AG08396 (cell line): ENCODE measurements at regions not wholly inside any gene's neighbourhood (a gene's known extent, or its start where the extent isn't known, plus 50 kb on each side); places are given as distances from the start of the nearest gene placed in this dataset.

Experiments
- DNase-seq: peaks from one replicate; pipeline ENCODE4 v3.0.0; 2012; ENCODE audit warnings: low spot score, mixed read lengths

DNA sequence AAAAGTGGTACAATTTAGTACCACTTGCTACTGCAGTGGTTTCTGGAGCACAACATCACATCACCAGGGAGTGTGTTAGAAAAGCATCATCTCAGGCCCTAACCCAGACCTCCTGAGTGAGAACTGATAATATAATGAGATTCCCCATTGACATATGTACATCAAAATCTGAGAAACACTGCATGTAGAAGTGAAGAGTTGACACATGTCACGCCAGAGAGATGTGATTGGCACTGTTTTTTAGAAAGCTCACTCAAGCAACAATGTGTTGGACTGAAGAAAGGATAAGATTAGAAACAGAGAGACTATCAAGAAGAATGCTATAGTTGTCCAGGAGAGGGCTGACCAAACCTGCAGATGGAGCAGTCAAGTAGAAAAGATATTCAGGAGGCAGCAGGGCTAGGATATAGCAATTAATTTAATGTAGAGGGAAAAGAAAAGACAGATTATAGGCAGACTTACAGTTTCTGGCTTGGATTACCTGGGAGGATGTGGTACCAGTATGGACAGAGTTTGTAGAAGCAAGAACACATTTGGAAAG, 324.4 kb upstream of the ADAMTSL1 start:
- no peak for DNase-seq

DNA sequence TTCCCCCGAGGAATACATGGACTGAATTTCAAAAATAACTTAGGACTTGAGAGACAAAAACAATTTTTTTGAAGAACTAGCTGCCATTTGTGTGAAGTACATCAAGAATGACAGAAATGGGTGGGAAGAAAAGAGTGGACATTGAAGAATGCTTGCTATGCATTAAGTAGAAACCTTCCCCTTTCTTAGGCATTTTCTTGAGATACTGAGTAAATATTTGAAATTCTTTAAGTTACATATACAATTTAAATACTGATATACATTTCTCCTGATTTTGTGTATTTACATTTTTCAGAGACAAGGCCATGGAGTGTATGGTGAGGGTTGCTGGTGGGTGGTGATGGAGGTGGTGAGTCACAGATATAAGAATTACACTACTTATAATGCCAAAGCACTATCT, 319.3 kb upstream of the ADAMTSL1 start:
- DNase-seq: no peak

- no peak for DNase-seq
Observed at GRCh38 chr9:18159254-18159653, 314.7 kb upstream of the ADAMTSL1 start.

GRCh38 chr9:18163146-18163545, 310.8 kb upstream of the ADAMTSL1 start:
- DNase-seq: no peak

- DNase-seq: no peak
Observed at GRCh38 chr9:18167733-18168132, 306.2 kb upstream of the ADAMTSL1 start.

GRCh38 chr9:18173923-18174322, 300.0 kb upstream of the ADAMTSL1 start:
- no peak for DNase-seq

DNA sequence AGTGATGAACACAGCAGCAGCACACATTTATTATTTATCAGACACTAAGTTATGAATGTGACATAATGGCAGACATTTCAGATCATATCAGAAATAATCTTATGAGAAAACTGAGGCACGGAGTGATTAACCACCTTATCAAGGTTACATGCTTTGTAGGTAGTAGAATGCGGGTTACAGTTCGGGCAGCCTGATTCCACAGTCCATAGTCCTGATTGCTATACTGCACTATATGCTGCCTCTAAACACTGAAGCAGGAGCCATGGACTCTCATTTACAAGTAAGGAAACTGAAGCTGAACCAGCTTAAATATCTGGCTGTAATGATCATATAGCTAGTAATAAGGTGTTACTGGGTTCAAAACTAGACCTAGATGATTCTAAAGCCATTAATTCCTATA, 291.3 kb upstream of the ADAMTSL1 start:
- DNase-seq: no peak

GRCh38 chr9:18183974-18184373, 290.0 kb upstream of the ADAMTSL1 start:
- no peak for DNase-seq

DNA sequence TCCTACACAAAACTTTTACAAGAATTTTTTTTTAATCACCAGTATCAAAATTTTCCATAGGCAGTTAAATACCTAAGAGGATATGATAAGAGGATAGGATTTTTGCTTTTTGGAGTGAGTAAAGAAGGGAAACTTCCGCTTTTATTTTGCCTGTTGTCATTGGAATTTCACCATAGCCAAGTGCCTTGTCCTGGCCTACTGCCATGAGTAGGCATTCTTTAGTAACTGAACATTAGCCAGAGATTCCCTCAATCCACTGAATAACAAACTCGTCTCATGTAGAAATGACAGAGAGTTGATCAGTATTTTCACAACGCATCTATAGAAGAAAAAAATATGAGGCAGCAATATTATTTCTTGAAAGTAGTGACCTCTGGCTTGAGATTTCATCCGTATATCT, 289.6 kb upstream of the ADAMTSL1 start:
- DNase-seq: no peak

- DNase-seq: no peak
Observed at GRCh38 chr9:18185196-18185595, 288.8 kb upstream of the ADAMTSL1 start.

DNA sequence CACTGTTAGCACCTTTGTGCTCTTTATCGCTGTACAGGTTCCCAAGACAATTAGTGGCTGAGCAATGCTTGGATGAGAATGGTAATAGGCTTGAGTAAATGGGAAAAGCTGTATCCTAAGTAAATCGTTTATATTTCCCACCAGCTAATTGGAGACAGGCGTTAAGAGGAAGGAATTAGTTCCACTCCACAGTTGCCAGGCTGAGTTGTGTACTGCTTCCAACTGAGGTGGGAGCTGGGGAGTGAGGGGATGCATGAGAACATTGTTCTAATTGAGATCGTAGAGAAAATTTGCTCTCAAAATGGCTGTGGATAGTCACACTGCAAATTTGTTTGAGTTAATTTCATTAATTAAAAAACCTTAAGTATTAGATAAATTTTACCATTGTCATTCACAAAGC, 285.0 kb upstream of the ADAMTSL1 start:
- DNase-seq: no peak

DNA sequence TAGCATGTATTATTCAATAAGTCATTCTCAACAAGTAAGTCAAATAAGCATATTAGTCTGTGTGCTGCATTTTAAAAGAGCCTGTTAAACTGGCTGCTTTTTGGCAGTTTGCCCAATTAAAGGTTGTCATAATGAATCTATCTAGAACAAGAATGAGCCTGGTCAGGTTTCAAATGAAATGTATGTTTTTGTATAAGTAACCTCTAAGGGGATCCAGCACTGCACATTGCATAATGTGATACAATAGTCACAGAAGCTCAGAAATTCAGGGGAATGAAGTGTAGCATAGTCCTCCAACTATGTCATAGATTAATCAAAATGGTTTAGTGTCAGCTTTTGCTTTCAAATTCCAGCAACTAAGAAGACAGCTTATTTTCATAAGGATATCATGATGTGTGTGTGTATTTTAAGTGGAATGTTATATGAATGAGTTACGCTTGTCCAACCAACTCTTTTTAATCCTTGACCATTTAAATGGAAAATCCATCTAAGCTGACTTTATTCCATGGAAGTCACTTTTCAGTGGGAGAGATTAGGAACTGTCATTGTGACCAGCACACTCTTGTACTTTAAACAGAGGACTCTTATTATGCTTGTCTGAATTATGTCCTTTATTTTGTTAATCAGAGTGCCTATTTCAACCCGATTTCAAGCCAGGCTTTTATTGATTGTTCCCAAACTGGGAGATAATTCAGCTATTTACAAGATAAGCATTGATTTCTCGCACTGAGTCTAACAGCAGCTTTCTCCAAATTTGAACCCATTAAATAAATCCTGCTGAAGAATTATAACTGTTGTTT, 283.9 kb upstream of the ADAMTSL1 start:
- peak; percentile 4 for DNase-seq

DNA sequence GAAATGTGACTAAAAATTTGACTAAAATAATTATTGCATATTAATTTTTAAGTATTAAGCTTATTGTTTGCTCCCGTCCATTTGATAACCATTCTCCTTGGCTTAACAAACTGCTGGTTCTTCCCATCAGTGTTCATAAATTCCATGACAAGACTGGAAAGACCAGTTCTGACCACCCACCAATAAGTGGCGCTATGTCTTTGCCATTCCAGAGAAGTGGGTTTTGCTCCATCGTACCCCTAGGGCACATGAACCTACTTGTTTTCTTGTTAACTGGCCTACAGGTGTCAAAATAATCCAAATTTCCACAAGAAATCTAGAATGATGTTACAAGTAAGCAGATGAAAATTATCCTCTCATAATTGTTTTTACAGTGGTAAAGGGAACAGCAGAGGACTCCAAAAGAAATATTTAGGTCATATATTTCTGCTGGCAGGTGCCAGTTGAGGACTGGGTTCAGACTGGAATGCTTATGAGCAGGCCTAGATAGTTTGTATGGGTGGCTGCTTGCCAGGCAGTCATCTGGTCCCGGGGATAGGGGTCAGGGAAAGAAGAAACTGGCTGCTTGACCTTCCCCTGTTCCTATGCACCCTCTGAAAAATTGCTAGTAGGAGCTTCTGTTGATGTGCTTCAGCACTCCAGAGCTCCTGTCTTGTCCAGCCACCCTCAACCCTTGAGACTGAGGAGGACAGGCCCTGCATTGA, 283.1 kb upstream of the ADAMTSL1 start:
- no peak for DNase-seq

DNA sequence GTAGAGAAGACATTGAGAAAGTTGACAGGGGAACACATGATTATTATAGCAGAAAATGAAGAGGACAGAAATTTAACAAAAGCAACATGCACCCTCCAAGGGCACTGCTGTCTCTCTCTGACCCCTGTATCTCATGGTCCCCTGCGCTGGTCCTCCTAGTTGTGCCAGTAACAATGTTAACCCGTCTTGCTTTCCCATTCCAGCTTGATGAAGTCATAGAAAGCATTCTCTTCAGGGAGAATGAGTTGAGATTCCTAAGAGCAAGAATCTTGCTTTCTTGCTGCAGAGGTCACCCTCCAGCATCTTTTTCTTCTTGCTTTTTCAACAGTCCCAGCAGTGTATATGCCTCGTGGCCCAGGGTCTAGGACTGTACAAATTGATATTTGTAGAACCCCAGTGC, 279.6 kb upstream of the ADAMTSL1 start:
- DNase-seq: no peak

GRCh38 chr9:18195223-18195622, 278.7 kb upstream of the ADAMTSL1 start:
- no peak for DNase-seq

DNA sequence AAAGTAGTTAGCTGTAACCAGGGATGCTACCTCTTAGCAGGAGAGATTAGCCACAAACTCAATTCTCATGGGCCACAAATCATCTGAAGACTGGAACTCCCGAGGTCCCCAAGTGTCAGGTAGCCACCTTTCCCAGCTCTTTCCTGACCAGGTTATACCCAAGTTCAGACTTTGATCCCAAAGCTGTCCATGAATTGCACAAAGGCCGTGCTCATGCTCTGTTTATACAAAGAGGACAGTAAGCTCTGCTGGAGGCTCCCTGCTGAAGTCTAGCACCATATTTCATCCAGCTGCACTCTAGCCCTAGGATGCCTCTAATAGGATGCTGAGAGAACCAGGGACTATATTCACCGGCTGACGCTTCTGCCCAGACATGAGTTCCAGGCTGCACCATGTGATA, 271.0 kb upstream of the ADAMTSL1 start:
- DNase-seq: no peak

DNA sequence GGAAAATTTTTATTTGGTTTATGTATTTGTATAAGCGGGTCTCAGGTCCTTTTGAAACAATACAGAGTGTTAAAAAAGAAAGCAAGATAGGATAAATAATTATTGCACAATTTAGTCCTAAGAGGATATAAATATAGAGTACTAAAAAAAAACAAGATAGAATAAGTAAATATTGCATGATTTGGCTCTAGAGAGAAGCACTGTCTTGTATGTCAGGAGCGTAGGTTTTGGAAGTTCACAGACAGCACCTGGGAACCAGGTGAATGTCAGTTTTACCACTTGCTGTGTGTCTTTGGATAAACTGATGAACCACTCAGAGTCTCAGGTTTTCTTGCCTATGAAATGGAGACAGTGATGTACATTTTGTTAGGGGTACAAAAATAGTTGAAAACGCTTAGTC, 266.2 kb upstream of the ADAMTSL1 start:
- DNase-seq: no peak

DNA sequence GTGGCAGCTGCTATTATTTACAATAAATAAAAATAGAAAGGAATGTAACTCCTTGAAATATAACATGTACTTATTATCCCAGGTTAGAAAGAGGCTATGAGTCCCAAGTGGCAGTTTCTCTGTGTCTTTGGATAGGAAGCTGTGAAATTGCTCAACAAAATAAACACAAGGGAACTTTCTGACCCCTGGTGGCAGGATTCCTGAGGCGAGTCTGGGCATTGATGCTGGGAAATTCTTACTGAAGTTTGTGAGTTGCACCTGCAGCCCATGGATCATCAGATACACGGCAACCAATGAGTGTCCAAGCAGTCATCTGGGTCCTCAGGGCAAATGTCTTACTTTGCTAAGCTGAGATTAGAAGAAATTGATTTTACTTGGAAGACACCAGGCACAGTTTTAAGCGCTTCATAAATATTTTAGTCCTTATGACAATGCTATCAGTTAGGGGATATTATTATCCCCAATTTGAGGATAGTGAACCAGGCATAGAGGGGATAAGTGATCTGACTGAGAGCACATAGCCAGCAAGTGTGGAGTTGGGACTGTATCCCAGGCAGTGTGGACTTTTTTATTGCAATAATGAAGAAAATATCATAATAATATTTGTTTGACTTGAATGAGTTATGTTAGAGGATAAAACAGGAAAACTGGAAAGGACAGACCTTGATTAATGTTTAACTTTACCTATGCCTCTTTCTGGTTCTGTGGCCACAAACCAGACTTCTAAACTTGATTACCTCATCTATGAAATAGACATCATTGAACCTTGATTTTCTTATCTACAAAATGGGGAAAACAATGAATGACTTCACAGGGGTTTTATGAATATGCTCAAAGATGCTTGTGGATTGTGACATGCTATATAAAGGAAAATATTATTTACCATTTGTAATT, 265.5 kb upstream of the ADAMTSL1 start:
- DNase-seq: peak; percentile 8

DNA sequence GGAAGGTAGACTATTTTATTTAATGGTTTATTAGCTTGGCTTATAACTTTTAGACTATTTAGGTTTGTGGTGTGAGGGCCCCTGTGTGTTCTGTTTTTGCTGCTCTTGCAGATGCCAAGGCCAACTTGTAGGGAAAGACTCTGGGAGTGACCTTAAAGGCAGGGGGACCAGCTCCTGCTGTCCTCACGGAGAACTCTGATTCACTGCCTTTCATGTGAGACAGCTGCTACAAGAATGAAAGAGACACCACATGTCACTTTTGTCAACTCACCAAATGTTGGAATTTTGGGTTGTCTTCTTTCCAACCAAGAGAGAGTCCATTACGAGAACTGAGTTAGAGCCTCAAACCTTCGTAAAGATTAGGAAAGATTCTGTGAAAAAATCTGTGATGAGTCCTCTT, 258.3 kb upstream of the ADAMTSL1 start:
- no peak for DNase-seq

DNA sequence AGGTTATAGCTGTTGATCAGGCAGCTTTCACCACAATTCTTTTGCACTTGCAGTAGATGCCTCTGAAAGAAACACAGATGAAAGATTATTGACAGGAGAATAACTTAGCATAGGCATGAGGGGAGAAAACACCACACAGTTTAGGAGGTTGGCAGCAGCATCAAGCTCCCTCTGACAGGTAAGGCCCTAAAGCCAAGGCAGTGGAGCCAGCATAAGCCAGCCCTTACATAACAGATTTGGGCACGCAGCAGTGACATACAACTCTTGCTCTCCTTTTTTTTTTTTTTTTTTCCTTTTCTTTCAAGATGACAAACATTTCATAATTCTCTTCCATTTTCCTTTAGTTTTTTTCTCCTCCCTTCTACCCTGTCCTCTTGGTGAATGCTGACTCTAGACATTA, 257.6 kb upstream of the ADAMTSL1 start:
- DNase-seq: no peak

GRCh38 chr9:18228101-18228500, 245.9 kb upstream of the ADAMTSL1 start:
- no peak for DNase-seq

GRCh38 chr9:18229992-18230676, 243.8 kb upstream of the ADAMTSL1 start:
- no peak for DNase-seq
